Glutamatergic neuron (in vitro differentiated cells): ENCODE measurements at regions not wholly inside any gene's neighbourhood (a gene's known extent, or its start where the extent isn't known, plus 50 kb on each side); places are given as distances from the start of the nearest gene placed in this dataset.

Experiments used
- DNase-seq: peaks from one replicate; pipeline ENCODE4 v3.0.0; 2022
- H3K27ac Mint-ChIP-seq: one replicate; pipeline ENCODE4 v1.8.0; 2020; ENCODE audit warnings: mild to moderate bottlenecking, mixed read lengths, inconsistent platforms; ENCODE audit not compliant: unreplicated experiment
- H3K27me3 Mint-ChIP-seq: one replicate; pipeline ENCODE4 v1.8.0; 2020; ENCODE audit warnings: mild to moderate bottlenecking, moderate library complexity, mixed read lengths, inconsistent platforms; ENCODE audit not compliant: unreplicated experiment
- H3K36me3 Mint-ChIP-seq: one replicate; pipeline ENCODE4 v1.8.0; 2020; ENCODE audit warnings: mild to moderate bottlenecking, mixed read lengths, inconsistent platforms; ENCODE audit not compliant: unreplicated experiment
- H3K4me1 Mint-ChIP-seq: one replicate; pipeline ENCODE4 v1.8.0; 2020; ENCODE audit warnings: mild to moderate bottlenecking, low read depth, mixed read lengths, inconsistent platforms; ENCODE audit not compliant: unreplicated experiment
- H3K4me3 Mint-ChIP-seq: one replicate; pipeline ENCODE4 v1.8.0; 2020; ENCODE audit warnings: mild to moderate bottlenecking, mixed read lengths, inconsistent platforms; ENCODE audit not compliant: unreplicated experiment
- H3K9me3 Mint-ChIP-seq: one replicate; pipeline ENCODE4 v1.8.0; 2020; ENCODE audit warnings: mild to moderate bottlenecking, moderate library complexity, mixed read lengths, inconsistent platforms; ENCODE audit not compliant: unreplicated experiment
- TF ChIP-seq, protein P1 (sequence below): fragments of 200-600 bp; sonication (generic); IDR thresholded peaks from one replicate; pipeline ENCODE4 v1.5.0; 2021; ENCODE audit not compliant: partially characterized antibody, unreplicated experiment

DNA sequence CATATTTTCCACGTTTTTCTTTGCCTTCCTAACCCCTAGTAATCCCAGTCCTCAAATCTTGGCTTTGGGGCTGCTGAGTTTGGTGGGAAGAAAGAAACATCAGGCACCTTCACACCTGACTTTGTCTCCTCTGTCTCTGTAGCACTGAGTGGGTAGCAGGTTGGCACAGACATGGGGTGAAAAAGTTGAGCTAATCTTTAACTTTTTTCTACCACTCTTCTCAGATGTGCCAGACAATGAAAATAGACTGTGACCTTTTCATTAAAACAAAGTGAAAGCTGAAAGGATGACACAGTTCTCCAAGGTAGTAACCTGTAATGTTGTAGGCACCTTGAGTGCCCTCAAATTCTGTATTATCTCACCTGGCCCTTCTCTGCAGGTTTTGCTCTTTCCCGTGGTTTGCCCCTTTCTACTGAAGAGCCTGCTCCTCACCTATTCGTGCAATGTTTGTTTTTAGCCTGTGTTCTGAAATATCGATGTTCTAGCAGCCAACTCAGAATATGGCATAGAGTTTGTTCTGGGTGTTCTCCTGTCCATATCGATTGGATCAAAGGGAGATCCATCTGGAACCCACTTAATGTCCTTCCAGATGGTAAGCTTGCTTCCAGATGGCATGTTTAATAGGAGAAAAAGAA lies 57.8 kb upstream of the ATXN1 start:
- no peak for DNase-seq
- Mint-ChIP-seq H3K27me3 (no peaks in the 10 kb centered on the region), H3K9me3 (no peaks in the 10 kb centered on the region), H3K4me1 (peaks cover 4% of the 10 kb centered on the region), H3K36me3 (no peaks in the 10 kb centered on the region), H3K4me3 (no peak overlapping the region), H3K27ac (peak overlapping the region; percentile 22)
- TF ChIP-seq, protein P1, sequence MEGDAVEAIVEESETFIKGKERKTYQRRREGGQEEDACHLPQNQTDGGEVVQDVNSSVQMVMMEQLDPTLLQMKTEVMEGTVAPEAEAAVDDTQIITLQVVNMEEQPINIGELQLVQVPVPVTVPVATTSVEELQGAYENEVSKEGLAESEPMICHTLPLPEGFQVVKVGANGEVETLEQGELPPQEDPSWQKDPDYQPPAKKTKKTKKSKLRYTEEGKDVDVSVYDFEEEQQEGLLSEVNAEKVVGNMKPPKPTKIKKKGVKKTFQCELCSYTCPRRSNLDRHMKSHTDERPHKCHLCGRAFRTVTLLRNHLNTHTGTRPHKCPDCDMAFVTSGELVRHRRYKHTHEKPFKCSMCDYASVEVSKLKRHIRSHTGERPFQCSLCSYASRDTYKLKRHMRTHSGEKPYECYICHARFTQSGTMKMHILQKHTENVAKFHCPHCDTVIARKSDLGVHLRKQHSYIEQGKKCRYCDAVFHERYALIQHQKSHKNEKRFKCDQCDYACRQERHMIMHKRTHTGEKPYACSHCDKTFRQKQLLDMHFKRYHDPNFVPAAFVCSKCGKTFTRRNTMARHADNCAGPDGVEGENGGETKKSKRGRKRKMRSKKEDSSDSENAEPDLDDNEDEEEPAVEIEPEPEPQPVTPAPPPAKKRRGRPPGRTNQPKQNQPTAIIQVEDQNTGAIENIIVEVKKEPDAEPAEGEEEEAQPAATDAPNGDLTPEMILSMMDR: no peak

DNA sequence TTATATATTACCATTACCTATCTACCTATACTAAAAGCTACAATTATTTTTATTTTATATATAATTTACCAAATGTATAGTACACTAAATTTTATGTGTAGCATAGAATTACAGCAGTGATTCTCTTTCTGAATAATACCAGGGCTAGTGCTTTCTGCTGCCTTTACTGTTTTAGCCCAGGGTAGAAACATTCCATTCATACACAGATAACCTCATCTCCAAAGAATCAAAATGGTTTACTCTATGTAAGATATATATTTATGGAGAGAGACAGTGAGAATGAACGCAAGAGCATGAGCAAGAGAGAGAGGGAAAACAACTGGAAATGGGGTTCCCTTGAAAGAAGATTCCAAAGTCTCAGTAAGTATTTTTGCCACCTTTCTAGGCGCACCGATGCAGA lies 56.3 kb upstream of the ATXN1 start:
- Mint-ChIP-seq H3K27me3 (no peaks in the 10 kb centered on the region), H3K27ac (no peak overlapping the region)

DNA sequence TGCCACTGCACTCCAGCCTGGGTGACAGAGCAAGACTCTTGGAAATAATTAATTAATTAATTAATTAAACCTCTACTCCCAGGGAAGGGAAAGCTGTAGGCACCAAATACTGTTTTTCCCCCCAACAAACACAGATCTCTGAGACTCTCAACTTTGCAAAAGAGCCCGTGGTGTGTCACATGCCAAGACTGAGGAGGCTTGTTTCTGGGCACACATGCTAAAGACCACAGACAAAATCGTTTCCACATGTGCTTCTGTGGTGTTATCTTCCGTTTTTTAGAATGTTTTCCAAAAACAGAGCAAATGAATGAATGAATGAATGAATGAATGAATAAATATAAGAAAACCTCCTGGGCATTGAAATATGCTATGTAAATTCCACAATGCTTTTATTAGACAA lies 55.6 kb upstream of the ATXN1 start:
- no peak overlapping the region for H3K27ac Mint-ChIP-seq
- TF ChIP-seq, protein P1: no peak
- no peak for DNase-seq
- H3K4me1 Mint-ChIP-seq: peaks cover 4% of the 10 kb centered on the region
- peaks cover 14% of the 10 kb centered on the region for H3K36me3 Mint-ChIP-seq
- H3K9me3 Mint-ChIP-seq: peaks cover 10% of the 10 kb centered on the region
- H3K27me3 Mint-ChIP-seq: no peaks in the 10 kb centered on the region
- no peak overlapping the region for H3K4me3 Mint-ChIP-seq

More for the DNA sequence above, 56.3 kb upstream of the ATXN1 start:
- TF ChIP-seq, protein P1: no peak
- H3K9me3 Mint-ChIP-seq: peaks cover 6% of the 10 kb centered on the region
- no peak overlapping the region for H3K4me3 Mint-ChIP-seq
- no peak for DNase-seq
- peaks cover 4% of the 10 kb centered on the region for H3K4me1 Mint-ChIP-seq
- H3K36me3 Mint-ChIP-seq: peaks cover 10% of the 10 kb centered on the region

DNA sequence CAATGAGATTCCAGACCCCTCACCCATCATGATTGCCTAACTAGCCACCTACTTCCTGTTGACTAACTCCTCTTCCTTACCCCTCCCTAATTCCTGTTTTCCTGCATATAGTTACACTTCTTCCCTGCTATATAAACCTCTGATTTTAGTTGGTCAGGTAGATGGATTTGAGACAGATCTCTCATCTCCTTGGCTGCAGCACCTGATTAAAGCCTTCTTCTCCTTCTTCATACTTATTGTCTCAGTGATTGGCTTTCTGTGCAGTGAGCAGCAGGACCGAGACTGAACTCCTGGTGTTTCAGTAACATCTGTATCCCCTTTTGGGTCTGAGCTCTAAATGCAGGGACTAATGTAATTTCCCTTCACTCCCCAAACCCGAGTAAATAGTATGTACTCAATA lies 51.7 kb upstream of the ATXN1 start:
- no peaks in the 10 kb centered on the region for H3K27me3 Mint-ChIP-seq
- no peak overlapping the region for H3K27ac Mint-ChIP-seq
- TF ChIP-seq, protein P1: no peak

DNA sequence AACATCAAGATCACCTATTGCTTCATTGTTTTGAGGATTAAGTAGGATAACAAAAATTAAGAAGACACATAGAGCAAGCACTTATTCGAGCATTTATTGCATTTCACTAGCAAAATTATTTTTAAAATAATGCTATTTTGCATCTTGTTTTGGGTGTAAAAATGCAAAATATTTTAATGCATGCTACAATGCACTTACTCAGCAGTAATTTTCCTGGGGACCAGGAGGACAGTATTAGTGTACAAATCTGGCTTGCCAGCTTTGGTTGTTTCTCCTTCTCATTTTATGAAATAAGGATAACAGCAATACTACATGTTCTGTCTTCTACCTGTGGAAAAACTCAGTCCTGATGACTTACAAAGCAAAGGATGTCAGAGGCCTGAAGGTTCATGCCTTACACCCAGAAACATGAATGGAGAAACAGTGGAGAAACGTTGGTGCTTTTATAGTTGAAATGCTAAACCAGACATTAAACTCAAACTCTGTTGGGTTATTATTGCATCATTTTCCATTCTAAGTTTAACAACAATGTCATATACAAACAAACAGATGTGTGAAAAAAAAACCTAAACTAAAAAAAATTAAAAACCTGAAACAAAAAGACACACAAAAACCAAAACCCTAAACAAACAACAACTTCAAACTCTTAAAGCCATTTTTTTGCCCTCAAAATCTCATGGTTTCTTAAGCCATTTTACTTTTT lies 50.2 kb upstream of the ATXN1 start:
- TF ChIP-seq, protein P1: no peak
- H3K9me3 Mint-ChIP-seq: peaks cover 15% of the 10 kb centered on the region
- H3K27me3 Mint-ChIP-seq: no peaks in the 10 kb centered on the region

More for the DNA sequence above, 51.7 kb upstream of the ATXN1 start:
- no peaks in the 10 kb centered on the region for H3K4me1 Mint-ChIP-seq
- H3K4me3 Mint-ChIP-seq: no peak overlapping the region
- peaks cover 35% of the 10 kb centered on the region for H3K36me3 Mint-ChIP-seq
- H3K9me3 Mint-ChIP-seq: peaks cover 15% of the 10 kb centered on the region
- no peak for DNase-seq

More for the DNA sequence above, 50.2 kb upstream of the ATXN1 start:
- no peak overlapping the region for H3K4me3 Mint-ChIP-seq
- peaks cover 35% of the 10 kb centered on the region for H3K36me3 Mint-ChIP-seq
- H3K4me1 Mint-ChIP-seq: no peaks in the 10 kb centered on the region
- H3K27ac Mint-ChIP-seq: no peak overlapping the region
- DNase-seq: no peak
